Esophagus muscularis mucosa (tissue), 4 donors: ENCODE measurements at regions not wholly inside any gene's neighbourhood (a gene's known extent, or its start where the extent isn't known, plus 50 kb on each side); places are given as distances from the start of the nearest gene placed in this dataset.

Experiments used
- DNase-seq: peaks from one replicate; pipeline ENCODE4 v3.0.0-alpha.2; 2017; ENCODE audit errors: extremely low spot score
- H3K27ac ChIP-seq, 4 donors: fragments of 200-600 bp; sonication (generic); replicated peaks in 1 of 4; 1 replicate in 3 of 4; 2 replicates in 1 of 4; pipeline ENCODE4 v1.5.1; 2016 to 2019; ENCODE audit warnings: mild to moderate bottlenecking in 1 of 4
- H3K27me3 ChIP-seq, 4 donors: fragments of 200-600 bp; sonication (generic); one replicate each; pipeline versions ENCODE4 v1.5.1 to v1.6.0; 2016 to 2019
- H3K36me3 ChIP-seq, 4 donors: fragments of 200-600 bp; sonication (generic); one replicate each; pipeline ENCODE4 v1.5.1; 2016 to 2019
- H3K4me1 ChIP-seq, 4 donors: fragments of 200-600 bp; sonication (generic); one replicate each; pipeline ENCODE4 v1.5.1; 2016 to 2019
- H3K4me3 ChIP-seq, 4 donors: fragments of 200-600 bp; sonication (generic); 1 replicate in 2 of 4; 2 replicates in 2 of 4; pipeline ENCODE4 v1.5.1; 2016 to 2019; ENCODE audit warnings: mild to moderate bottlenecking in 4 of 4, moderate library complexity in 1 of 4
- H3K9me3 ChIP-seq, 4 donors: fragments of 200-600 bp; sonication (generic); 1 replicate in 3 of 4; 2 replicates in 1 of 4; pipeline ENCODE4 v1.5.1; 2016 to 2019
- CTCF ChIP-seq, 3 experiments: fragments of 200-600 bp in 2 of 3; fragments of 450-650 bp in 1 of 3; sonication (generic) in 2 of 3; IDR thresholded peaks; one replicate each; pipeline ENCODE4 v1.5.1; 2017 to 2019; ENCODE audit warnings: antibody characterized with exemption in 3 of 3, mild to moderate bottlenecking in 2 of 3, moderate library complexity in 1 of 3
- EP300 ChIP-seq: sonication (generic); formaldehyde crosslinking; IDR thresholded peaks from one replicate; pipeline ENCODE4 v1.6.1; 2017; ENCODE audit warnings: antibody characterized with exemption
- POLR2A ChIP-seq: fragments of 450-650 bp; IDR thresholded peaks from one replicate; pipeline ENCODE4 v1.6.1; 2017; ENCODE audit warnings: antibody characterized with exemption, moderate library complexity, mild to moderate bottlenecking, low read depth
- POLR2AphosphoS5 ChIP-seq, 2 donors: sonication (generic); formaldehyde crosslinking; IDR thresholded peaks; one replicate each; pipeline ENCODE4 v1.6.1; 2017; ENCODE audit warnings: antibody characterized with exemption in 2 of 2
- WGBS: methylation state at CpG from one replicate; pipeline ENCODE4 v1.1.5; 2018; 5-methylcytosine and 5-hydroxymethylcytosine counted together
- intact Hi-C: fragments of 100-400 bp; cut with DNase I; formaldehyde crosslinking; loops from one replicate; pipeline ENCODE4 v1.15.1; 2023

- TF ChIP-seq POLR2AphosphoS5 (IDR thresholded peaks at IDR 0.05): no peak
- TF ChIP-seq CTCF (IDR thresholded peaks at IDR 0.05): no peak
- TF ChIP-seq POLR2A: no peak
- TF ChIP-seq EP300: no peak
- intact Hi-C loops: no loop called here
- no peak overlapping the region for H3K27ac ChIP-seq
- H3K4me1 ChIP-seq: peaks cover 2 to 16% (median 10%) of the 10 kb centered on the region in 4 donors
- H3K4me3 ChIP-seq: no peak overlapping the region
- H3K27me3 ChIP-seq: no peaks in the 10 kb centered on the region
- WGBS: 100% methylated on average over 1 of the region's 1 CpG
- H3K36me3 ChIP-seq: no peaks in the 10 kb centered on the region
- no peak for DNase-seq
- no peaks in the 10 kb centered on the region for H3K9me3 ChIP-seq
Observed at GRCh38 chr1:229029879-229030235, 241.1 kb upstream of the RAB4A start.

GRCh38 chr1:229030630-229031029, 240.3 kb upstream of the RAB4A start:
- Histone ChIP-seq H3K4me3 (no peak overlapping the region), H3K27ac (no peak overlapping the region), H3K27me3 (no peaks in the 10 kb centered on the region), H3K36me3 (no peaks in the 10 kb centered on the region), H3K4me1 (peaks cover 0 to 12% (median 6%) of the 10 kb centered on the region in 4 donors), H3K9me3 (no peaks in the 10 kb centered on the region)
- WGBS: 85% methylated on average over 3 of the region's 3 CpGs
- DNase-seq: no peak
- intact Hi-C loops: no loop called here
- no peak for TF ChIP-seq POLR2AphosphoS5 (IDR thresholded peaks at IDR 0.05)
- no peak for TF ChIP-seq POLR2A
- no peak for TF ChIP-seq EP300
- TF ChIP-seq CTCF (IDR thresholded peaks at IDR 0.05): no peak

GRCh38 chr1:229031061-229031460, 239.8 kb upstream of the RAB4A start:
- no peaks in the 10 kb centered on the region for H3K36me3 ChIP-seq
- no peak overlapping the region for H3K27ac ChIP-seq
- H3K9me3 ChIP-seq: no peaks in the 10 kb centered on the region
- H3K27me3 ChIP-seq: no peaks in the 10 kb centered on the region
- H3K4me3 ChIP-seq: no peak overlapping the region
- intact Hi-C loops: no loop called here
- TF ChIP-seq POLR2AphosphoS5 (IDR thresholded peaks at IDR 0.05) (no peak), CTCF (IDR thresholded peaks at IDR 0.05) (no peak), POLR2A (no peak), EP300 (no peak)
- DNase-seq: no peak
- 76% methylated on average over 10 of the region's 10 CpGs for WGBS
- peaks cover 0 to 12% (median 6%) of the 10 kb centered on the region in 4 donors for H3K4me1 ChIP-seq

- no peaks in the 10 kb centered on the region for H3K36me3 ChIP-seq
- H3K4me3 ChIP-seq: no peak overlapping the region
- DNase-seq: no peak
- no peak overlapping the region for H3K27ac ChIP-seq
- 80% methylated on average over 9 of the region's 12 CpGs for WGBS
- intact Hi-C loops: no loop called here
- H3K27me3 ChIP-seq: no peaks in the 10 kb centered on the region
- H3K9me3 ChIP-seq: no peaks in the 10 kb centered on the region
- peaks cover 0 to 12% (median 6%) of the 10 kb centered on the region in 4 donors for H3K4me1 ChIP-seq
- TF ChIP-seq POLR2AphosphoS5 (IDR thresholded peaks at IDR 0.05) (no peak), EP300 (no peak), CTCF (IDR thresholded peaks at IDR 0.05) (no peak), POLR2A (no peak)
Observed at GRCh38 chr1:229031481-229032341, 239.2 kb upstream of the RAB4A start.

- Histone ChIP-seq H3K36me3 (no peaks in the 10 kb centered on the region), H3K4me1 (peaks cover 0 to 12% (median 5%) of the 10 kb centered on the region in 4 donors), H3K9me3 (no peaks in the 10 kb centered on the region), H3K27ac (no peak overlapping the region), H3K27me3 (no peaks in the 10 kb centered on the region), H3K4me3 (no peak overlapping the region)
- WGBS: 81% methylated on average over 1 of the region's 1 CpG
- intact Hi-C loops: no loop called here
- DNase-seq: no peak
- TF ChIP-seq EP300 (no peak), CTCF (IDR thresholded peaks at IDR 0.05) (no peak), POLR2A (no peak), POLR2AphosphoS5 (IDR thresholded peaks at IDR 0.05) (no peak)
Observed at GRCh38 chr1:229032375-229032774, 238.5 kb upstream of the RAB4A start.
